ENCODE measurements at regions not wholly inside any gene's neighbourhood (a gene's known extent, or its start where the extent isn't known, plus 50 kb on each side); places are given as distances from the start of the nearest gene placed in this dataset.

DNA sequence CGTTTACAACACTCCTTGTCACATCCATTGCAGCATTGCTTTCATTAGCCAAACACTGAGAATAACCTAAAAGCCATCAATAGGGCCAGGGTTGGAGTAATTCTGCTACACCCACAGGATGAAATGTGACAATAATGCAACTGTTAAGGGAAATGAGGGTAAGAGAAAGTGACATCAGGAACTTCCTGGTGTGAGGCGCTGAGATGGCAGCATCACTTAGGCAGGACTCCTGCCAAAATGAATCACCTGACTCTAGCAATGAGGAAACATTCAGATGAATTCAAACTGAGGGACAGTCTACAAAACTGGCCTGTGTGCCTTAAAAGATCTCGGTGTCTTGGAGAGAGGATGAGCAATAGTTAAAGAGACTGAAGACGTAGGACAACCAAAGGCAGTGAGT lies 115.6 kb upstream of the AGAP1 start:
- TF ChIP-seq EP300 (IDR thresholded peaks at IDR 0.05) = no peak
- TF ChIP-seq, protein P1, sequence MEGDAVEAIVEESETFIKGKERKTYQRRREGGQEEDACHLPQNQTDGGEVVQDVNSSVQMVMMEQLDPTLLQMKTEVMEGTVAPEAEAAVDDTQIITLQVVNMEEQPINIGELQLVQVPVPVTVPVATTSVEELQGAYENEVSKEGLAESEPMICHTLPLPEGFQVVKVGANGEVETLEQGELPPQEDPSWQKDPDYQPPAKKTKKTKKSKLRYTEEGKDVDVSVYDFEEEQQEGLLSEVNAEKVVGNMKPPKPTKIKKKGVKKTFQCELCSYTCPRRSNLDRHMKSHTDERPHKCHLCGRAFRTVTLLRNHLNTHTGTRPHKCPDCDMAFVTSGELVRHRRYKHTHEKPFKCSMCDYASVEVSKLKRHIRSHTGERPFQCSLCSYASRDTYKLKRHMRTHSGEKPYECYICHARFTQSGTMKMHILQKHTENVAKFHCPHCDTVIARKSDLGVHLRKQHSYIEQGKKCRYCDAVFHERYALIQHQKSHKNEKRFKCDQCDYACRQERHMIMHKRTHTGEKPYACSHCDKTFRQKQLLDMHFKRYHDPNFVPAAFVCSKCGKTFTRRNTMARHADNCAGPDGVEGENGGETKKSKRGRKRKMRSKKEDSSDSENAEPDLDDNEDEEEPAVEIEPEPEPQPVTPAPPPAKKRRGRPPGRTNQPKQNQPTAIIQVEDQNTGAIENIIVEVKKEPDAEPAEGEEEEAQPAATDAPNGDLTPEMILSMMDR (IDR thresholded peaks at IDR 0.05) = no peak
